GM12874 (cell line): ENCODE measurements at regions not wholly inside any gene's neighbourhood (a gene's known extent, or its start where the extent isn't known, plus 50 kb on each side); places are given as distances from the start of the nearest gene placed in this dataset.

ENCODE experiments used
- CTCF ChIP-seq: IDR thresholded peaks from 2 replicates; pipeline ENCODE4 v1.5.1; 2011; ENCODE audit warnings: low read depth, mild to moderate bottlenecking, control low read depth, low read length, moderate library complexity; ENCODE audit not compliant: insufficient read depth

DNA sequence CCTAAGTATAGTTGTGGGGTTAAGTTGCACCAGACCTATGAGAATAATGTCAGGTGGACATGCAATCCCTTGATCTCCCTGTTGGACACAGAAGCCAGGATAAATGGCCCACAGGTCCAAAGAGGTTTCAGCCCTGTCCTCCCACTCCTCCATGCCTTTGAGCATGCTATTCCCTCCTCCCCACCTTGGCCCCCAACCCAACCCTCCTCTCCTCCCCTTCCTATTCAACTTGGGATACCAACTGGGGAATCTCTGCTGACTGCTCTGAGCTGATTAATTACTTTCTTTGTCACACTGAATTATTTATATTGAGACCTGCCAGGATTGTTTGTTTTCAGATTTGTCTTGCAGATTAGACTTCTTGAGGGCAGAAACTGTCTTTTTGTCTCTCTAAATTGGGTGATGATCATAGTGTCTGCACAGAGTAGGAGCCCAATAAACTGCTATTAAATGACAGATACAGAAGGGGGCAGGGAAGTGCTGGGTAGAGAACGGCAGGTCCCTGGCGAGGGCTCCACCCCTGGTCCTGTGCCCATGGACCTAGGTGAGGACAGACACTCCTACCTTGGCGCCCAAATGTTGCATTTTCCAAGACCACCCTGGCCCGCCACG, 120.9 kb downstream of the UNC5CL start:
- no peak for TF ChIP-seq CTCF

- TF ChIP-seq CTCF = no peak
Observed at GRCh38 chr6:40917603-40918002, 121.4 kb downstream of the UNC5CL start.

DNA sequence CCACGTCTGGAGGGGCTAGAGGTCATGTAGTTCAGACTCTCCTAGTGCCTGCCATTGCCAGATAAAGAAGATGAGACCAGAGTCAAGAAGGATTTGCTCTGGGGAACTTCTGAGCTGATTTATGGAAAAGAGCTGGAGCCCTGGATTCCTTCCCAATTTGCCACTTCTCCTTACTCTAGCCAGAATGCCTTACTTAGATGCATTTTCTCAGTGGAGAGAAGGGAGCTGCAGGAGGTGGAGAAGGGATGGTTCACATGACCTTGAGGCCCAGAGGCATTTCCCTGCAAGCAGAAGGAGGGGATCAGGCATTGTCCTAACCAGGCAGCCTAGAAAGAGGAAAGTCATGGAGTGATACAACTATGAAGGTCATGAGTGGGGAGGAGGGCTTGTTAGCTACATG, 122.2 kb downstream of the UNC5CL start:
- no peak for TF ChIP-seq CTCF

DNA sequence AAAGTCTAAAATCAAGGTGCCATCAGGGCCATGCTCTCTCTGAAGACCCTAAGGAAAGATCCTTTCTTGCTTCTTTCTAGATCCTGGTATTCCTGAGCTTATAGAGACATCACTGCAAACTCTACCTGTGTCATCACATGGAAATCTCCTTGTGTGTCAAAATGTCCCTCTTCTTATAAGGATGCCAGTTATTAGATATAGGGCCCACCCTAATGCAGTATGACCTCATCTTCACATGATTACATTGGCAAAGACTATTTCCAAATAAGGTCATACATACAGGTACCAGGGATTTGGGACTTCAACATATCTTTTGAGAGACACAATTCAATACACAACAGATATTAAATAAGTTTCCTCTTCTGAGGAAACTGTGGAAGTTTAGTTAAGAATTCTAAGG, 123.9 kb downstream of the UNC5CL start:
- TF ChIP-seq CTCF = no peak

DNA sequence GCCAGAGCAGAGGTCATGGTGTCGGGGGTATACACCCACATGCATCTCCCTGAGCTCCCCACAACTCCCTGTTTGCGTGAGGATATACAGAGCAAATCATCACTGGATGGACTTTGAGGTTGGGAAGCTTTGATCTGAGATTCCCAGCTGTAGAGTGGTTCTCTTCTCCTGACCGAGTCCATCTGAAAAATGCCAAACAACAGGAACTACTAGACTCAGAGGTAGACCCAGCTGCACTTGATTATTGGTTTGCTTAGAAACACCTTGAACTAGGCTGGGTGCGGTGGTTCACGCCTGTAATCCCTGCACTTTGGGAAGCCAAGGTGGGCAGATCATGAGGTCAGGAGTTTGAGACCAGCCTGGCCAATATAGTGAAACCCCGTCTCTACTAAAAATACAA, 125.0 kb downstream of the UNC5CL start:
- no peak for TF ChIP-seq CTCF

DNA sequence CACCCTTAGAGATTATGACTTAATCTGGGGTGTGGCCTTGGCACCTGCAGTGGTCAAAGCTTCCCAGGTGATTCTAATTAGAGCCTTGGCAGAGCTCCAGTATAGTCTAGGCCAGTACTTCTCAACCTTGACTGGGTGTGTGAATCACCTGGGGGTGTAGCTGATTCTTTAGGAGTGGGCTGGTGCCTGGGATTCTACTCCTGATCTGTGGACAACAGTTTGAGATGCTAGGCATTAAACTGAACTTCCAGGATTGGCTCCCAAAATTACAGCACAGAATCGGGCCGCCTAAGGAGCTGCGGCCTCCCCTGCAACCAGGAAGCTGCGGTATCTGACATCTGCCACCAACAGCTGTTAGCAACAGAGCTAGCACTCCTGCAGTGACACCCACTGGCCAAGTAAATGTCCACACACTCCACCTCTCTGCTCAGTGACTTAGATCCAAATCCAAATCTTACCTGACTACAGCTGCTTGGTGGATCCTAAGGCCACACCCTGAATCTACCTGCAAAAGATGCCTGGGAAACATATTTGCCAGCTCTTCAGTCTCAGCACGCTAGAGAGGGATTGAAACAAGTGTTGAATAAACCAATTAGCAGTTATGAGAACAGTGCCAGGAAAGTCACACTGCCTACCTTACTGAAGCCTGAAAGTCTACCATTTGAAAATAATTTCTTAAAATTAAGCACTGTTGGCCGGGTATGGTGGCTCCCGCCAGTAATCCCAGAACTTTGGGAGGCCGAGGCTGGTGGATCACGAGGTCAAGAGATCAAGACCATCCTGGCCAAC, 126.7 kb downstream of the UNC5CL start:
- TF ChIP-seq CTCF = peak; percentile 73

- no peak for TF ChIP-seq CTCF
Observed at GRCh38 chr6:40910260-40910893, 128.6 kb downstream of the UNC5CL start.
